HG02973 (cell line): ENCODE measurements at regions not wholly inside any gene's neighbourhood (a gene's known extent, or its start where the extent isn't known, plus 50 kb on each side); places are given as distances from the start of the nearest gene placed in this dataset.
"Not testable (repeated sequence)": the region's sequence is repeated elsewhere in the genome, so short reads cannot be mapped to it uniquely, and the experiment has no call there.

Source experiments
- ATAC-seq: cut with Tn5 transposase; IDR thresholded peaks from one replicate; pipeline ENCODE4 v1.9.1; 2021; ENCODE audit warnings: moderate library complexity; ENCODE audit not compliant: unreplicated experiment

GRCh38 chr4:27119239-27119638, 258.6 kb downstream of the STIM2 start:
- no peak for ATAC-seq

DNA sequence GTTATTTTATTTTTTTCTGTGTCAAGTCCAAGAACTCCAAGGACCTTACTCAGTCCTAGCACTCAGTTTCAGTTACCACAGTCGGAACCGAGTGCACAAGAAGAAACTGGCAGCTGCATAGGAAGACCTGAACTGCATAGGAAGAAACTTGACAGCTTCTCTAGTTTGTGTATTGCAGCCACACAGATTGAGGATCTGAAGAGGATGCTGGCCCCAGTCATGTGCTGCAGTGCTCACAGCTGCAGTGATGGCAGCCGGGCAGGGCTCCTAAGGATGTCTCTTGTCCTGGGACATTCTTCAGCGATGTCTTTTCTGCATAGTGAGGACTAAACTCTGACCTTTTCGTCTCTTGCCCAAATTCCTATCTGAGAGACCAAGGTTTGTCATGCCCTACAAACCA, 261.2 kb downstream of the STIM2 start:
- ATAC-seq: no peak

DNA sequence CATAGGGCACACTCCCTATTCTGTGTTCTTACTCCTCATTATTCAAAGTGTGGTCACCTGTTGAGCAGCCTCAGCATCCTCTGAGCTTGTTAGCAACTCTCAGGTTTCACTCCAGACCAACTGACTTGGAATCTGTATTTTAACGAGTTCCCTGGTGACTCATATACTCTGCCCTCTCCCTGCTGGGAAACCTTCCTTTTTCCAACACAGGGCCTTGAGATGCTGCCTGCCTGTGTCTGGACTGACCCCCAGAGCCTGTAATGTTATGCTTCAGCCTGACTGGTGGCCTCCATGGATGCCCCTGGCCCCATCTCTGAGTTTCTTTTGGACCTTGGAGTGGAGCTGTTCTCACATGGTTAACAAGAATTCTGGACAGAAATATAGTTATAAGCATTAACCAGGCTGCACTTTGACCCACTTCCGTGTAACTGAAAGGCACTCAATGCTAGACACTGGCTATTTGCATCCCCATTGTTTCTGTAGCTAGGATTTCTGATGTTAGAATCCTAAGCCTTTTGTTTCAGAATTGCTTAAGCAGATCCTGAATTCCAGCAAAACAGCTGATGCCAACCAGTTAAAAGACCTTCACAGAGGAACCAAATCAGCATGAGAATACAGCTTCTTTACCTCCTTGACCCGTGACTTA, 262.6 kb downstream of the STIM2 start:
- no peak for ATAC-seq

DNA sequence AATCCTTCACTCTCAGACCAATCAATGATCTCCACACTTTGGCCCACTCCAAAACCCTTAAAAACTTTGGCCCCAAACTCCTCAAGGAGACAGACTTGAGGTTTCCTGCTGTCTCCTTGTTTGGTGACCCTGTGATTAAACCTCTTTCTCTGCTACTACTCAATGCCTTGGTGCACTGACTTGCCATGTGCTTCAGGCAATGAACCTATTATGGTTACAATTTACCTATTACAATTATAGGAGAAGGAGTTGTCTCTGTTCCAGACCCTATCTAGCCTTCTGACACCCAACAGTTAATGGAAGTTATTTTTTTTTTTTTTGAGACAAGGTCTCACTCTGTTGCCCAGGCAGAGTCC, 263.1 kb downstream of the STIM2 start:
- no peak for ATAC-seq

DNA sequence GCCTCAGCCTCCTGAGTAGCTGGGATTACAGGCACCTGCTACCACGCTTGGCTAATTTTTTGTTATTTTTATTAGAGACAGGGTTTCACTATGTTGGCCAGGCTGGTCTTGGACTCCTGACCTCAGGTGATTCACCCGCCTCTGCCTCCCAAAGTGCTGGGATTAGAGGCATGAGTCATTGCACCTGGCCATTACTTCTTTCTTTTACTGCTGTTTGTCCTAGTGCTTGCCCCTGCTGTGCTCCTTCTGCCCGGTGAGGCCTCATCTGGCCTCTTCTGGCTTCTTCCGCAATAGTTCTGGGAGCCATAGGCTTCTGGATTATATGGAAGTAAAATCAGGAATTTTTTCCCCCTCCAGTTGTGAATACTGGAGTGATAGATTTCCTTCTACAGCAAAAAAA, 266.3 kb downstream of the STIM2 start:
- not testable (repeated sequence) for ATAC-seq

GRCh38 chr4:27128443-27128842, 267.8 kb downstream of the STIM2 start:
- ATAC-seq: no peak

GRCh38 chr4:27129871-27130366, 269.3 kb downstream of the STIM2 start:
- ATAC-seq: no peak

GRCh38 chr4:27132497-27132896, 271.9 kb downstream of the STIM2 start:
- no peak for ATAC-seq

DNA sequence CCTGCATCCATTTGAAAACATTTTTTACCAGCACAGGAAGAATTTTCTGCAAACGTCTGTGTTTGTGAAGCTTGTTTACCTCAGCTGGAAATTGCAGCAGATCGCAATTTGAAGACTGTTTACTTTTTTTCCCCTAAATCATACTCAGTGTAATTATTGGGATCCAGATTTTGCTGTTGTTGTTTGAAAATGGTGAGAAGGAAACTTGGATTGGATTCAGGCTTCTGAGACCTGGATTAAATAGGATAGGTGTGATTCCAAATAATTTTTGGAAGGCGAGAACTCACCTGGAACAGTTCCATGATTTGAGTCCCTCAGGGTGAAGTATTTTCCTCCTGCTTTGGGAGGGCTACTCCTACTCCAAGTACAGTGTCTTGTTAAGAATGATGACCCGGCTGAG, 279.8 kb downstream of the STIM2 start:
- ATAC-seq: no peak

GRCh38 chr4:27141530-27141929, 280.9 kb downstream of the STIM2 start:
- ATAC-seq: no peak

DNA sequence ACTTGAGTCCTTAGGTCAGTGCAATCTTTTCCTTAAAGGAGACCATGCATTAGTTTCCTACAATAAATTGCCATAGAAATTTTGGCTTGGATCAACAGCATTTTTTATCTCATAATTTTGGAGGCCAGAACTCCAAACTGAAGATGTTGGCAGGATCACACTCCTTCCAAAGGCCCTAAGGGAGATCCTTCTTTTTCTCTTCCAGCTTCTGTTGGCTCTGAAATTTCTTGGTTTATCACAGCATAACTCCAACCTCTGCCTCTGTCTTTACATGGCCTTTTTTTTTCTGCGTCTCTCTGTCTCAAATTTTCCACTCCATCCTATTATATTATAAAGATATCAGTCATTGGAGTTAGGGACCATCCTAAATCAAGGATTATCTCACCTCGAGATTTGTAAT, 282.2 kb downstream of the STIM2 start:
- ATAC-seq: no peak

- no peak for ATAC-seq
Observed at GRCh38 chr4:27145597-27145996, 285.0 kb downstream of the STIM2 start.

DNA sequence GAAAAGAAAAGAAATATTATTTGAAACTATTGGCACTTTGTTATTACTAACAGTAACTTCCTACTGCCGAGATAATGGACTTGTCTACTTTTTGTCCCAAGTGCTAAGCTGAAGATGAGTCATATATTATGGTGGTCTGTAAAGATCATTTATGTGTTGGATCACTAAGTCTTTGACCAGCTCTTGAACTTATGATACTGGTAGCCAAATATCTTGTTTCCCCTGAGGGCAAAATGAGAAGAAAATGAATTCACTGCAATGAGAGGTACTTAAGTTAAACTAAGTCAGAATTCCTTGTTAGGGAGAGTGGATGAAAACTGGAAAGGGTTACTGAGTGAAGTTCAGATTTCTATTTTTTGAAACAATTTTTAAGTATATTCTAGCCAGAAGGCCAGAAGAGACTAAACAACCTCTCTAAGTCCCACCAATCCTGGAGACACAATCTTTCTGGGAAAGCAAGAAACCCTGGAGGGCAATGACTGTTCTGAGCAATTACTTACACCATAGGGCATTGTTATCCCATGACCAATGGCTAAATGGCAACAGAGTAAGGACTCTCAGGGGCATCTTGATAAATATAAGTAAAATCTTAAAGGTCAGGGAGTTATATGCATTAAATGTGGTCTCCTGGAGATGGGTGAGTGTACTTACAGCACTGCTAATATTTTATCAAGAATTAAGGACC, 287.7 kb downstream of the STIM2 start:
- no peak for ATAC-seq

- ATAC-seq: no peak
Observed at GRCh38 chr4:27149541-27150212, 289.0 kb downstream of the STIM2 start.

- no peak for ATAC-seq
Observed at GRCh38 chr4:27152703-27153102, 292.1 kb downstream of the STIM2 start.

GRCh38 chr4:27154706-27155105, 294.1 kb downstream of the STIM2 start:
- no peak for ATAC-seq

GRCh38 chr4:27161191-27161590, 300.6 kb downstream of the STIM2 start:
- ATAC-seq: no peak

DNA sequence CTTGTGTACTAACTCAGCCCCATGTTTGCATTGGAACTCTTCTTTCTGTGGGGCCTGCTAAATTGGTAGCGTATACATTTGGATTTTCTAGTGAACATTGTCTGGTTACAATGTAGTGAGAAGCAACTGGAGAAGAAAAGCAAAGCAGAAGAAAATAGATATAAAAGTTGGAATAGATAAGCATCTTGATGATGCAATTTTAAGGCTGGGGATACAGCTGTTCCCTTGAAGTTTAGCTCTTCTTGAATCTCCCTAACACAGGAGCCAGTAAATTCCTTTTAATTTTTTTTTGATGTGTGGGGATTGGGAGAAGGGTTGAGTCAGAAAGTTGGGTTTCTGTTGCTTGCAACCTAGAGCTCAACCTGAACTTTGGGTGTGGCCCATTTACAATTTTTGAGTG, 308.1 kb downstream of the STIM2 start:
- ATAC-seq: no peak

- no peak for ATAC-seq
Observed at GRCh38 chr4:27173280-27173679, 312.6 kb downstream of the STIM2 start.

DNA sequence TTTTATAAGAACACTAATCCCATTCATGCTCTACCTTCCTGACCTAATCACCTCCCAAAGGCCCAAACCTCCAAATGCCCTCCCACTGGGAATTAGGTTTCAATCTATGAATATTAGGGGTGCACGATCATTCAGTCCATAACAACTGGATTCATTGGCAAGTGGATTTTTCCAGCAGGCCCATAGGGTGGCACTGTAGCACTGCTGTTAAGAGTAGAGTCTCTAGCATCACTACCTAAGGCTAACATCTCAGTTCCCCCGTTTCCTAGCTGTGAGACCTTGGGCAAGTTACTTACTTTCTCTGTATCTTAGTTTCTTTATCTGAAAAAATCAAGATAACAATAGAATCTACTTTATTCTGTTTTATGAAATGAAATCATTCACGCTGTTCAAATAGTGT, 315.8 kb downstream of the STIM2 start:
- ATAC-seq: no peak

DNA sequence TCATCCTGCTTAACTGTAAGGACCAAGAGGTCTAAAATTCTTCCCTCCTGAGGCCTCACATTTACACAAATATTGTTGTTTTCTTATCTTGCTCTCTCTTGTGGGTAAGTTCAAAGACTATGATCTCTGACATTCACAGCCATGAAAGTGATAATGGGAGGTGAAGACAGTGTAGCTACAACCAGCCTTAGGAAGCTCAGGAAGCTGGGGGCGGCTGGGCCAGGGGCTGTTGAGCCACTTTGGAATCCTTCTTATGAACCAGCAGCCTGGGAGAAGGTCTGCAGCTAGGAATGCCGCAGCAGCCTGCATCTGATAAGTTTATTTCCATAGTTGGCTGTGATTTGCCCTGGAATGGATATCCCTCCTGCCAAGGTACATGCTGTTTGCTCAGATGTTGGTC, 316.2 kb downstream of the STIM2 start:
- ATAC-seq: no peak

DNA sequence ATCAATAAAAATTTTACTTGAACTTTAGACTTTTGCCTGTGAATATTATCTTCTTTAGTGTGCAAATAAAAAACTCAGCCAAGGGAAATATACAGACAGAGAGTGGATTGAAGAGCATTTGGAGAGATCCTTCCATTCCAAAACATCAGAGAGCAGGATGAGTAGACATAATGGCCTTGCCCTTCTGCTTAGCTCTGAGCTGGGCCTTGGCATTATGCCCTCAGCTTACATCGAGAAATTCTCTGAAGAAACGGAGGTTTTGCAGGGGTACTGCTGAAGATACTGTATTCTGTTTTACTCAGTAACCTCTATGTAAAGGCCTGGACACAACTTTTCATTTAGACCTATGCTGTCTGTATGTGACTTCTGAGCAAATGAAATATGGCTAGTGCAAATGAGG, 317.4 kb downstream of the STIM2 start:
- ATAC-seq: no peak
